ENCODE measurements at regions not wholly inside any gene's neighbourhood (a gene's known extent, or its start where the extent isn't known, plus 50 kb on each side); places are given as distances from the start of the nearest gene placed in this dataset.

DNA sequence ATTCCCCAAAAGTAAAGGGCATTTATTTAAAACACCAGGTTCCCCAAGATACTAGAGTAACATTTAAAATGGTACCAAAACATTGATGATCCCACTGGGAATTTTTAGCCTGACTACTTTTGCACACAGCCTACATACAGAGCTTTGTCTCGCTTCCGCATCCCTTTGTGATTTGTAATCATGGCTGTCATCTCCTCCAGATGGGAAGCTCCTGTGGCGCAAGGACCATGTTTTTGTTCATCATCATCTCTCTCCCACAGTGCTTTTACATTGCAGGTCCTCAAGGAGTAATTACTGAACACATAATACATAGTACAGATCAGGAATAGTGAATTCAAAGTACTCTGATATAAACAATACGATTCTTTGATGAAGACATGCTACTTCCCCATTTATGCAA, 231.2 kb upstream of the MTNR1B start:
- Histone ChIP-seq H3K36me3 (no peaks in the 10 kb centered on the region), H3K9me3 (no peaks in the 10 kb centered on the region), H3K4me3 (no peak overlapping the region), H3K27me3 (no peaks in the 10 kb centered on the region), H3K27ac (no peak overlapping the region), H3K4me1 (no peaks in the 10 kb centered on the region)
- DNase-seq (ENCODE audit: low spot score), result no peak
- TF ChIP-seq, protein P1, sequence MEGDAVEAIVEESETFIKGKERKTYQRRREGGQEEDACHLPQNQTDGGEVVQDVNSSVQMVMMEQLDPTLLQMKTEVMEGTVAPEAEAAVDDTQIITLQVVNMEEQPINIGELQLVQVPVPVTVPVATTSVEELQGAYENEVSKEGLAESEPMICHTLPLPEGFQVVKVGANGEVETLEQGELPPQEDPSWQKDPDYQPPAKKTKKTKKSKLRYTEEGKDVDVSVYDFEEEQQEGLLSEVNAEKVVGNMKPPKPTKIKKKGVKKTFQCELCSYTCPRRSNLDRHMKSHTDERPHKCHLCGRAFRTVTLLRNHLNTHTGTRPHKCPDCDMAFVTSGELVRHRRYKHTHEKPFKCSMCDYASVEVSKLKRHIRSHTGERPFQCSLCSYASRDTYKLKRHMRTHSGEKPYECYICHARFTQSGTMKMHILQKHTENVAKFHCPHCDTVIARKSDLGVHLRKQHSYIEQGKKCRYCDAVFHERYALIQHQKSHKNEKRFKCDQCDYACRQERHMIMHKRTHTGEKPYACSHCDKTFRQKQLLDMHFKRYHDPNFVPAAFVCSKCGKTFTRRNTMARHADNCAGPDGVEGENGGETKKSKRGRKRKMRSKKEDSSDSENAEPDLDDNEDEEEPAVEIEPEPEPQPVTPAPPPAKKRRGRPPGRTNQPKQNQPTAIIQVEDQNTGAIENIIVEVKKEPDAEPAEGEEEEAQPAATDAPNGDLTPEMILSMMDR (IDR thresholded peaks at IDR 0.05), result no peak

DNA sequence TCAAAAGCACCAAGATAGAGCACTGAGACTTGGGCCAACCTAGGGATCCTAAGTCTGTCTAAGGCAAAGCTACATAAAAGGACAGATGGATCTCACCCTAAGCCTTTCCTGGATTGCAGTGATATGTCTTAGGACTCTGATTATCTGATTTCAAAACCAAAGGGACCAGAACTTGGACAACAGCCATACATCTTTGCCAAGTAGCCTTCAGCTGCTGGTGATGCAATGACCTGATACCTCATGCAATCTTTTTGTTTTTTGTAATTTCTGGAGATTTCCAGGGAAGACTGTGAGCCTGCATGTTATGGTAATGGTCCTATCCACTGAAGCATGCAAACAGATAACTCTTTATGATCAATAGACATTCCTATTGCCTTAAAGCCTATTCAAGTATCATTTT, 230.4 kb upstream of the MTNR1B start:
- Histone ChIP-seq H3K27me3 (no peaks in the 10 kb centered on the region), H3K4me3 (no peak overlapping the region), H3K27ac (no peak overlapping the region), H3K9me3 (no peaks in the 10 kb centered on the region), H3K4me1 (no peaks in the 10 kb centered on the region), H3K36me3 (no peaks in the 10 kb centered on the region)
- DNase-seq (ENCODE audit: low spot score), result no peak
- TF ChIP-seq, protein P1 (IDR thresholded peaks at IDR 0.05), result no peak

DNA sequence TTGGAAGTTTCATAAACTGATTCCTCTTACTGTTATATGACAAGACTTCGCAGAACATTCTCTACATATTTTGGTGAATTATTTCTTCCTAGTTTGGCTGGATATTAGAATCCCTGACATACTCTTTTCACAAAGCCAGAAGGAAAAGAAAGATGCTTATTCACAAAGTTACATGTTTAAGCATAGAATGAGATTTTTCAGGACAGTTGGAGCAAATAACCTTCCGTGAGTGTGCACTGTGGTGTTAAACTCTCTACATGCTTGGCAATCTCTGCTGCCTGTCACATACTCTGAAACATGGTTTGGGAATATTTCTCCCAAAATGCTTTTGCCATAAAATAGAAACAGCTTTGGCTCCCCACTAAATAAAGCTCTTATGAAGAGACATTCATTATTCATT, 230.0 kb upstream of the MTNR1B start:
- H3K9me3 ChIP-seq, result no peaks in the 10 kb centered on the region
- DNase-seq (ENCODE audit: low spot score), result no peak
- no peaks in the 10 kb centered on the region for H3K36me3 ChIP-seq
- H3K27me3 ChIP-seq, result no peaks in the 10 kb centered on the region
- no peak overlapping the region for H3K27ac ChIP-seq
- H3K4me1 ChIP-seq, result no peaks in the 10 kb centered on the region
- TF ChIP-seq, protein P1 (IDR thresholded peaks at IDR 0.05), result no peak
- no peak overlapping the region for H3K4me3 ChIP-seq

- Histone ChIP-seq H3K27me3 (no peaks in the 10 kb centered on the region), H3K4me3 (no peak overlapping the region), H3K4me1 (no peaks in the 10 kb centered on the region), H3K9me3 (no peaks in the 10 kb centered on the region), H3K36me3 (no peaks in the 10 kb centered on the region), H3K27ac (no peak overlapping the region)
- DNase-seq (ENCODE audit: low spot score), result no peak
- TF ChIP-seq, protein P1 (IDR thresholded peaks at IDR 0.05), result no peak
These were observed 229.2 kb upstream of the MTNR1B start for GRCh38 chr11:92740276-92740675.

GRCh38 chr11:92744929-92745585, 224.4 kb upstream of the MTNR1B start:
- TF ChIP-seq, protein P1 (IDR thresholded peaks at IDR 0.05), result no peak
- Histone ChIP-seq H3K36me3 (no peaks in the 10 kb centered on the region), H3K27me3 (no peaks in the 10 kb centered on the region), H3K4me1 (no peaks in the 10 kb centered on the region), H3K27ac (no peak overlapping the region), H3K9me3 (no peaks in the 10 kb centered on the region), H3K4me3 (no peak overlapping the region)
- no peak for DNase-seq (ENCODE audit: low spot score)

DNA sequence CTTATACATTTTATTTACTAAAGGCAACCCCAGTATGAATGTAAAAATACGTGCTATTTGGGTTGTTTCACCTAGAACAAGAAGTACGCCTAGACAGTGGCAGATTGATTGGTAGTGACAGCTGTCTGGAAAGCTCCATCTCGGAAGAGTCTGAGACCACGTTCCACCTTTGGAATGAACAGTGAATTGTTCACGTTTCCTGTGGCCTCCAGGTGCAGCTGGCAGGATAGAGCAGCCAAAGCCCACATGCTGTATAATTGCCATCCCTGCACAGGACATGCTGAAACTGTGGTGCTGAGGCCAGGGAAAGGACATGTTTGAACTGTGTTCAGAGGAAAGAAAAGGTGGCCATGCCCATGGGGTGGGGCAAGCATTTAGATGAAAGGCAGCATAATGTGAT, 218.7 kb upstream of the MTNR1B start:
- H3K9me3 ChIP-seq, result no peaks in the 10 kb centered on the region
- no peaks in the 10 kb centered on the region for H3K4me1 ChIP-seq
- no peaks in the 10 kb centered on the region for H3K36me3 ChIP-seq
- H3K27ac ChIP-seq, result no peak overlapping the region
- no peaks in the 10 kb centered on the region for H3K27me3 ChIP-seq
- H3K4me3 ChIP-seq, result no peak overlapping the region
- TF ChIP-seq, protein P1 (IDR thresholded peaks at IDR 0.05), result no peak
- no peak for DNase-seq (ENCODE audit: low spot score)

Data from right atrium auricular region (tissue), 2 donors.